Body of pancreas (tissue), 4 donors: ENCODE measurements at regions not wholly inside any gene's neighbourhood (a gene's known extent, or its start where the extent isn't known, plus 50 kb on each side); places are given as distances from the start of the nearest gene placed in this dataset.

Experiments
- ATAC-seq: fragments of 150-250 bp; one replicate; pipeline ENCODE4 v1.9.1; 2016
- DNase-seq, 4 donors: peaks; one replicate each; pipeline ENCODE4 v3.0.0-alpha.2; 2019
- H3K27ac ChIP-seq, 4 donors: fragments of 200-600 bp; sonication (generic); 1 replicate in 3 of 4; 2 replicates in 1 of 4; pipeline versions ENCODE4 v1.5.1 to v1.6.1; 2016 to 2019; ENCODE audit warnings: mild to moderate bottlenecking in 1 of 4, mixed read lengths in 1 of 4, moderate library complexity in 1 of 4
- H3K27me3 ChIP-seq, 2 donors: fragments of 200-600 bp; sonication (generic); one replicate each; pipeline ENCODE4 v1.6.0; 2016; ENCODE audit warnings: mild to moderate bottlenecking in 1 of 2
- H3K36me3 ChIP-seq, 2 donors: fragments of 200-600 bp; sonication (generic); replicated peaks in 1 of 2; 2 replicates each; pipeline ENCODE4 v1.5.1; 2016; ENCODE audit warnings: low read depth in 2 of 2; ENCODE audit not compliant: insufficient read depth in 1 of 2
- H3K4me1 ChIP-seq: fragments of 200-600 bp; sonication (generic); one replicate; pipeline ENCODE4 v1.6.0; 2016
- H3K4me3 ChIP-seq, 2 donors: fragments of 200-600 bp; sonication (generic); 1 replicate in 1 of 2; 2 replicates in 1 of 2; pipeline ENCODE4 v1.5.1; 2016 to 2019
- H3K9me3 ChIP-seq, 3 donors: fragments of 200-600 bp; sonication (generic); 1 replicate in 2 of 3; 2 replicates in 1 of 3; pipeline ENCODE4 v1.5.1; 2016
- CTCF ChIP-seq, 7 experiments: fragments of 450-650 bp in 4 of 7; fragments of 200-600 bp in 3 of 7; sonication (generic) in 3 of 7; IDR thresholded peaks; one replicate each; pipeline ENCODE4 v1.5.1; 2016 to 2019; ENCODE audit warnings: antibody characterized with exemption in 7 of 7
- POLR2A ChIP-seq, 3 donors: fragments of 450-650 bp; IDR thresholded peaks; one replicate each; pipeline ENCODE4 v1.6.1; 2016; ENCODE audit warnings: antibody characterized with exemption in 3 of 3, mild to moderate bottlenecking in 2 of 3
- WGBS, 2 donors: methylation state at CpG; one replicate each; pipeline ENCODE4 v1.1.5; 2017; 5-methylcytosine and 5-hydroxymethylcytosine counted together
- intact Hi-C: fragments of 100-400 bp; cut with DNase I; formaldehyde crosslinking; loops from one replicate; pipeline ENCODE4 v1.15.1; 2023

GRCh38 chr2:125512313-125512712 lies 1143.6 kb upstream of the GYPC start:
- no peak for ATAC-seq
- Histone ChIP-seq H3K4me1 (no peaks in the 10 kb centered on the region), H3K27ac (no peak overlapping the region), H3K9me3 (no peaks in the 10 kb centered on the region), H3K4me3 (no peak overlapping the region), H3K27me3 (no peaks in the 10 kb centered on the region), H3K36me3 (no peaks in the 10 kb centered on the region)
- TF ChIP-seq CTCF (IDR thresholded peaks at IDR 0.05) (no peak), POLR2A (IDR thresholded peaks at IDR 0.05) (no peak)
- intact Hi-C loops = no loop called here
- WGBS, 2 donors = 82 to 88% methylated on average over 1 of the region's 1 CpG
- DNase-seq = no peak

GRCh38 chr2:125516496-125517109 lies 1139.4 kb upstream of the GYPC start:
- TF ChIP-seq CTCF (IDR thresholded peaks at IDR 0.05) = peak; percentile 13 to 58 (median 43)
- TF ChIP-seq POLR2A (IDR thresholded peaks at IDR 0.05) = no peak
- Histone ChIP-seq H3K9me3 (no peaks in the 10 kb centered on the region), H3K27ac (no peak overlapping the region), H3K27me3 (no peaks in the 10 kb centered on the region), H3K4me1 (no peaks in the 10 kb centered on the region), H3K36me3 (no peaks in the 10 kb centered on the region), H3K4me3 (no peak overlapping the region)
- no peak for ATAC-seq
- intact Hi-C loops = no loop called here
- WGBS, 2 donors = 30 to 69% methylated on average over 3 of the region's 3 CpGs
- DNase-seq = peak in 1 of 4 donors; percentile 10

- ATAC-seq (no peak), DNase-seq (no peak)
- Histone ChIP-seq H3K9me3 (no peaks in the 10 kb centered on the region), H3K27ac (no peak overlapping the region), H3K27me3 (no peaks in the 10 kb centered on the region), H3K4me1 (no peaks in the 10 kb centered on the region), H3K4me3 (no peak overlapping the region), H3K36me3 (no peaks in the 10 kb centered on the region)
- WGBS, 2 donors = 41 to 46% methylated on average over 5 of the region's 5 CpGs
- TF ChIP-seq POLR2A (IDR thresholded peaks at IDR 0.05) (no peak), CTCF (IDR thresholded peaks at IDR 0.05) (no peak)
- intact Hi-C loops = no loop called here
Measured at GRCh38 chr2:125526093-125526492, 1129.9 kb upstream of the GYPC start.

- H3K36me3 ChIP-seq = no peaks in the 10 kb centered on the region
- DNase-seq (no peak), ATAC-seq (no peak)
- WGBS, 2 donors = 34 to 50% methylated on average over 1 of the region's 1 CpG
- no peak overlapping the region for H3K27ac ChIP-seq
- no peaks in the 10 kb centered on the region for H3K27me3 ChIP-seq
- no peaks in the 10 kb centered on the region for H3K4me1 ChIP-seq
- intact Hi-C loops = no loop called here
- no peaks in the 10 kb centered on the region for H3K9me3 ChIP-seq
- no peak for TF ChIP-seq POLR2A (IDR thresholded peaks at IDR 0.05)
- TF ChIP-seq CTCF (IDR thresholded peaks at IDR 0.05) = no peak
- no peak overlapping the region for H3K4me3 ChIP-seq
Measured at GRCh38 chr2:125535089-125535488, 1120.9 kb upstream of the GYPC start.

- Histone ChIP-seq H3K9me3 (no peaks in the 10 kb centered on the region), H3K27me3 (no peaks in the 10 kb centered on the region), H3K27ac (no peak overlapping the region), H3K4me3 (no peak overlapping the region), H3K36me3 (no peaks in the 10 kb centered on the region), H3K4me1 (no peaks in the 10 kb centered on the region)
- WGBS, 2 donors = 57 to 69% methylated on average over 1 of the region's 1 CpG
- intact Hi-C loops = no loop called here
- no peak for DNase-seq
- ATAC-seq = no peak
- TF ChIP-seq POLR2A (IDR thresholded peaks at IDR 0.05) (no peak), CTCF (IDR thresholded peaks at IDR 0.05) (no peak)
Measured at GRCh38 chr2:125543968-125544514, 1111.9 kb upstream of the GYPC start.
